ENCODE measurements at regions not wholly inside any gene's neighbourhood (a gene's known extent, or its start where the extent isn't known, plus 50 kb on each side); places are given as distances from the start of the nearest gene placed in this dataset.

DNA sequence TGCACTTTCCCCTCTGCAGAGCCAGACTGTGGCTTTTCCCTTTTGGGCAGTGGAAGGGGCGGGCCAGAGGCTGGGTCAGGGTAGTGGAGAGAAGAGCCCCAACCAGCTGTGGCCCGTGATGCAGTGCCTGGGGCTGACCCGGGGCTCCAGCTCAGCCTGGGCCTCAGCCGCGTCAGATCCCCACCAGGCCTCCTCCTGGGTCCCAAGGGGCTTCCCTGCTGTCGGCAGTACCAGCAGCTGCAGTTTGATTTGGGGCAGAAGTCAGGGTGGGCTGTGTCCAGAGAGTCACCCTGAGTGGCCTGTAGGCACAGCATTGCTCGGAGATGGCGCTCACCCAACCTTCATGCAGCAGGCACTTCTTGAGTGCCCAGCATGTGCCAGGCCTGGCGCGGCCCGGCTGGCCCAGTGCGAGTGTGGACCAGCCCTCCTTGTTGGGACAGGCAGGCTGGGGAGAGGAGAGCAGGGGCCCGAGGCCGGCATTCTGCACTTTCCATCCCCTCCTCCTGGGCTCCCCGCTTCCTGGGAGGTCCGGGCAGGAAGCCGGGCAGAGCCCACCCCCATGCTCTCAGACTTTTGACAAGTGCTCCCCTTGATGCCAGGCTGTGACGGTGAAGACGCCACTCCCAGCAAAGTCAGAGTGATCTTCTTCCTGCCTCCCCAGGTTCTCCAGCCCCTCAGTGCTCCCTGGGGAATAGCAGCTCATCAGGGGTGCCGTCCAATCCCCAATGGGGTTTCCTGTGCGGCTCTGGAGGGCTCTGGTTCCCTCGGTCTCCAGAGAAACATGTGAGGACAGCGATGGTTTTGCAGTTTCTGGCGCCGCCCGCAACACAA lies 88.3 kb upstream of the COL5A1 start:
- TF ChIP-seq, protein P1, sequence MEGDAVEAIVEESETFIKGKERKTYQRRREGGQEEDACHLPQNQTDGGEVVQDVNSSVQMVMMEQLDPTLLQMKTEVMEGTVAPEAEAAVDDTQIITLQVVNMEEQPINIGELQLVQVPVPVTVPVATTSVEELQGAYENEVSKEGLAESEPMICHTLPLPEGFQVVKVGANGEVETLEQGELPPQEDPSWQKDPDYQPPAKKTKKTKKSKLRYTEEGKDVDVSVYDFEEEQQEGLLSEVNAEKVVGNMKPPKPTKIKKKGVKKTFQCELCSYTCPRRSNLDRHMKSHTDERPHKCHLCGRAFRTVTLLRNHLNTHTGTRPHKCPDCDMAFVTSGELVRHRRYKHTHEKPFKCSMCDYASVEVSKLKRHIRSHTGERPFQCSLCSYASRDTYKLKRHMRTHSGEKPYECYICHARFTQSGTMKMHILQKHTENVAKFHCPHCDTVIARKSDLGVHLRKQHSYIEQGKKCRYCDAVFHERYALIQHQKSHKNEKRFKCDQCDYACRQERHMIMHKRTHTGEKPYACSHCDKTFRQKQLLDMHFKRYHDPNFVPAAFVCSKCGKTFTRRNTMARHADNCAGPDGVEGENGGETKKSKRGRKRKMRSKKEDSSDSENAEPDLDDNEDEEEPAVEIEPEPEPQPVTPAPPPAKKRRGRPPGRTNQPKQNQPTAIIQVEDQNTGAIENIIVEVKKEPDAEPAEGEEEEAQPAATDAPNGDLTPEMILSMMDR (IDR thresholded peaks at IDR 0.05) = no peak
- TF ChIP-seq EZH2 (IDR thresholded peaks at IDR 0.05) (no peak), EZH2phosphoT487 (IDR thresholded peaks at IDR 0.05) (no peak)
